ENCODE measurements at regions not wholly inside any gene's neighbourhood (a gene's known extent, or its start where the extent isn't known, plus 50 kb on each side); places are given as distances from the start of the nearest gene placed in this dataset.

- ATAC-seq (no peak), DNase-seq (ENCODE audit: low spot score) (no peak)
- H3K4me1 ChIP-seq (ENCODE audit: insufficient read depth) = no peaks in the 10 kb centered on the region
- H3K9me2 ChIP-seq (ENCODE audit: insufficient read depth) = no peaks in the 10 kb centered on the region
- H3K4me2 ChIP-seq = no peak overlapping the region
- Mint-ChIP-seq H3K4me3 (no peak overlapping the region), H3K4me1 (no peaks in the 10 kb centered on the region), H3K27ac (no peak overlapping the region), H3K27me3 (ENCODE audit: insufficient read depth, low read depth, poor library complexity) (peaks cover 2% of the 10 kb centered on the region), H3K9me3 (peaks cover 7% of the 10 kb centered on the region), H3K36me3 (ENCODE audit: low read depth) (peaks cover 8% of the 10 kb centered on the region; the same call in 1 of the 3 replicates)
- H3K27ac ChIP-seq (ENCODE audit: low read depth) = no peak overlapping the region
- no peaks in the 10 kb centered on the region for H3K27me3 ChIP-seq (ENCODE audit: insufficient read depth)
- no peak for TF ChIP-seq EZH2 (IDR thresholded peaks at IDR 0.05; ENCODE audit: low read depth, unreplicated experiment)
- TF ChIP-seq JUNB (IDR thresholded peaks at IDR 0.05; ENCODE audit: unreplicated experiment) = no peak
- no peak for TF ChIP-seq STAT1 (IDR thresholded peaks at IDR 0.05; ENCODE audit: unreplicated experiment)
- TF ChIP-seq NANOG (IDR thresholded peaks at IDR 0.05; ENCODE audit: borderline replicate concordance) = no peak
- TF ChIP-seq POLR2AphosphoS5 (IDR thresholded peaks at IDR 0.05; ENCODE audit: low read depth) = no peak
- TF ChIP-seq ZNF462 (CRISPR knock-in tag; IDR thresholded peaks at IDR 0.05) = no peak
- no peak for TF ChIP-seq ZNF114 (CRISPR knock-in tag; IDR thresholded peaks at IDR 0.05)
- no peaks in the 10 kb centered on the region for H3K36me3 ChIP-seq (ENCODE audit: insufficient read depth)
- no peaks in the 10 kb centered on the region for H3F3A ChIP-seq (replicated peaks; ENCODE audit: low read depth)
- H3K79me2 ChIP-seq (replicated peaks; ENCODE audit: insufficient read depth) = no peaks in the 10 kb centered on the region
- no peaks in the 10 kb centered on the region for H4K20me1 ChIP-seq (replicated peaks; ENCODE audit: insufficient read depth)
- H2AFZ ChIP-seq = no peak overlapping the region
- H3K4me3 ChIP-seq = no peak overlapping the region
Observed at GRCh38 chr21:38925478-38925877, 119.7 kb downstream of the ETS2 start.

- no peak for DNase-seq (ENCODE audit: low spot score)
- H3K27me3 Mint-ChIP-seq (ENCODE audit: insufficient read depth, low read depth, poor library complexity) = peaks cover 2% of the 10 kb centered on the region
- H2AFZ ChIP-seq = no peak overlapping the region
Observed at GRCh38 chr21:38924954-38925353, 119.2 kb downstream of the ETS2 start.

More at GRCh38 chr21:38924954-38925353, 119.2 kb downstream of the ETS2 start:
- peaks cover 8% of the 10 kb centered on the region; the same call in 1 of the 3 replicates for H3K36me3 Mint-ChIP-seq (ENCODE audit: low read depth)
- no peak overlapping the region for H3K27ac Mint-ChIP-seq
- Histone ChIP-seq H3K27me3 (ENCODE audit: insufficient read depth) (no peaks in the 10 kb centered on the region), H3K4me1 (ENCODE audit: insufficient read depth) (no peaks in the 10 kb centered on the region), H3K36me3 (ENCODE audit: insufficient read depth) (no peaks in the 10 kb centered on the region), H4K20me1 (replicated peaks; ENCODE audit: insufficient read depth) (no peaks in the 10 kb centered on the region), H3K4me3 (no peak overlapping the region), H3K9me2 (ENCODE audit: insufficient read depth) (no peaks in the 10 kb centered on the region), H3F3A (replicated peaks; ENCODE audit: low read depth) (no peaks in the 10 kb centered on the region), H3K79me2 (replicated peaks; ENCODE audit: insufficient read depth) (no peaks in the 10 kb centered on the region), H3K27ac (ENCODE audit: low read depth) (no peak overlapping the region), H3K4me2 (no peak overlapping the region)
- no peak for ATAC-seq
- H3K4me3 Mint-ChIP-seq = no peak overlapping the region
- no peak for TF ChIP-seq EZH2phosphoT487 (IDR thresholded peaks at IDR 0.05; ENCODE audit: unreplicated experiment)
- no peak for TF ChIP-seq JUNB (IDR thresholded peaks at IDR 0.05; ENCODE audit: unreplicated experiment)
- no peak for TF ChIP-seq CREB1 (CRISPR knock-in tag; IDR thresholded peaks at IDR 0.05; ENCODE audit: low read depth)
- no peak for TF ChIP-seq EZH2 (IDR thresholded peaks at IDR 0.05; ENCODE audit: low read depth, unreplicated experiment)
- TF ChIP-seq STAT1 (IDR thresholded peaks at IDR 0.05; ENCODE audit: unreplicated experiment) = no peak
- no peak for TF ChIP-seq ZNF331 (CRISPR knock-in tag; IDR thresholded peaks at IDR 0.05; ENCODE audit: low read depth)
- no peak for TF ChIP-seq NANOG (IDR thresholded peaks at IDR 0.05; ENCODE audit: borderline replicate concordance)
- TF ChIP-seq CTCF (conservative IDR thresholded peaks at IDR 0.05; ENCODE audit: low read depth in 2 of 2) = no peak
- no peak for TF ChIP-seq ZNF114 (CRISPR knock-in tag; IDR thresholded peaks at IDR 0.05)
- H3K4me1 Mint-ChIP-seq = no peaks in the 10 kb centered on the region
- H3K9me3 Mint-ChIP-seq = peaks cover 5% of the 10 kb centered on the region
